Ishikawa (cell line): ENCODE measurements at regions not wholly inside any gene's neighbourhood (a gene's known extent, or its start where the extent isn't known, plus 50 kb on each side); places are given as distances from the start of the nearest gene placed in this dataset.
A peak's percentile ranks its signal among the peaks of the same experiment; 100 is the strongest.

Source experiments
- CEBPB ChIP-seq: IDR thresholded peaks from 2 replicates; pipeline ENCODE4 v1.6.1; 2012
- CREB1 ChIP-seq: IDR thresholded peaks from 2 replicates; pipeline ENCODE4 v1.6.1; 2012; ENCODE audit warnings: low read depth
- EGR1 ChIP-seq: IDR thresholded peaks from 2 replicates; pipeline ENCODE4 v1.6.1; 2012
- EP300 ChIP-seq: IDR thresholded peaks from 2 replicates; pipeline ENCODE4 v1.6.1; 2012; ENCODE audit warnings: borderline replicate concordance
- FOXM1 ChIP-seq: IDR thresholded peaks from 2 replicates; pipeline ENCODE4 v1.6.1; 2012; ENCODE audit warnings: low read depth, borderline replicate concordance
- MAX ChIP-seq: IDR thresholded peaks from 2 replicates; pipeline ENCODE4 v1.6.1; 2012
- NFIC ChIP-seq: IDR thresholded peaks from 2 replicates; pipeline ENCODE4 v1.6.1; 2012
- RAD21 ChIP-seq: IDR thresholded peaks from 2 replicates; pipeline ENCODE4 v1.6.1; 2012; ENCODE audit warnings: low read depth
- REST ChIP-seq: IDR thresholded peaks from 2 replicates; pipeline ENCODE4 v1.6.1; 2012; ENCODE audit warnings: low read depth, mild to moderate bottlenecking
- TAF1 ChIP-seq: IDR thresholded peaks from 2 replicates; pipeline ENCODE4 v1.6.1; 2012; ENCODE audit warnings: low read depth, mild to moderate bottlenecking
- TCF12 ChIP-seq: IDR thresholded peaks from 2 replicates; pipeline ENCODE4 v1.6.1; 2012; ENCODE audit warnings: low read depth
- TEAD4 ChIP-seq: IDR thresholded peaks from 2 replicates; pipeline ENCODE4 v1.6.1; 2012
- USF1 ChIP-seq: IDR thresholded peaks from 2 replicates; pipeline ENCODE4 v1.6.1; 2012
- YY1 ChIP-seq: IDR thresholded peaks from 2 replicates; pipeline ENCODE4 v1.6.1; 2012; ENCODE audit warnings: low read depth
- ZBTB7A ChIP-seq: IDR thresholded peaks from 2 replicates; pipeline ENCODE4 v1.6.1; 2012; ENCODE audit warnings: low read depth

GRCh38 chr2:136238286-136239078 is 120.5 kb upstream of the CXCR4 start:
- TF ChIP-seq EP300 (0 out of 2 replicates have a peak, but pooled peaks have one; percentile 25), YY1 (0 out of 2 replicates have a peak, but pooled peaks have one; percentile 19), TCF12 (no peak), EGR1 (no peak), REST (no peak)

- TF ChIP-seq CEBPB, result no peak
- peak; percentile 22; the same call in 1 of the 2 replicates for TF ChIP-seq RAD21
- peak; percentile 93 for TF ChIP-seq NFIC
- peak; percentile 91 for TF ChIP-seq TEAD4
- TF ChIP-seq REST, result no peak
- peak; percentile 88 for TF ChIP-seq FOXM1
- TF ChIP-seq YY1, result no peak
- peak; percentile 92 for TF ChIP-seq TCF12
- no peak for TF ChIP-seq TAF1
- no peak for TF ChIP-seq CREB1
- TF ChIP-seq USF1, result 0 out of 2 replicates have a peak, but pooled peaks have one; percentile 7
- TF ChIP-seq MAX, result peak; percentile 37; the same call in 1 of the 2 replicates
- TF ChIP-seq EP300, result peak; percentile 96
- no peak for TF ChIP-seq EGR1
These were observed 118.1 kb upstream of the CXCR4 start for GRCh38 chr2:136236019-136236418.

- no peak for TF ChIP-seq USF1
- TF ChIP-seq YY1, result no peak
- TF ChIP-seq TAF1, result no peak
- TF ChIP-seq NFIC, result no peak
- TF ChIP-seq MAX, result no peak
- no peak for TF ChIP-seq EGR1
- TF ChIP-seq TCF12, result no peak
- TF ChIP-seq FOXM1, result no peak
- TF ChIP-seq CEBPB, result no peak
- no peak for TF ChIP-seq EP300
- no peak for TF ChIP-seq RAD21
- TF ChIP-seq ZBTB7A, result no peak
- TF ChIP-seq REST, result no peak
- TF ChIP-seq TEAD4, result no peak
- no peak for TF ChIP-seq CREB1
These were observed 117.6 kb upstream of the CXCR4 start for GRCh38 chr2:136235546-136235945.

- no peak for TF ChIP-seq CEBPB
- no peak for TF ChIP-seq FOXM1
- TF ChIP-seq ZBTB7A, result no peak
- TF ChIP-seq TEAD4, result no peak
- TF ChIP-seq EP300, result no peak
- no peak for TF ChIP-seq YY1
These were observed 116.3 kb upstream of the CXCR4 start for GRCh38 chr2:136234261-136234660.

- TF ChIP-seq TAF1 (no peak), CEBPB (no peak), FOXM1 (no peak), USF1 (no peak), ZBTB7A (no peak), REST (no peak), CREB1 (no peak), TEAD4 (no peak), EP300 (no peak), MAX (no peak), TCF12 (no peak), EGR1 (no peak), NFIC (no peak), YY1 (no peak), RAD21 (no peak)
These were observed 115.3 kb upstream of the CXCR4 start for GRCh38 chr2:136233298-136233697.
